ENCODE measurements at regions not wholly inside any gene's neighbourhood (a gene's known extent, or its start where the extent isn't known, plus 50 kb on each side); places are given as distances from the start of the nearest gene placed in this dataset.

- Mint-ChIP-seq H3K4me1 (ENCODE audit: low read depth, unreplicated experiment) (no peaks in the 10 kb centered on the region), H3K36me3 (ENCODE audit: unreplicated experiment) (no peaks in the 10 kb centered on the region), H3K27me3 (ENCODE audit: unreplicated experiment) (no peaks in the 10 kb centered on the region), H3K9me3 (ENCODE audit: unreplicated experiment) (no peaks in the 10 kb centered on the region), H3K4me3 (ENCODE audit: unreplicated experiment) (no peak overlapping the region), H3K27ac (ENCODE audit: unreplicated experiment) (no peak overlapping the region)
- TF ChIP-seq CTCF (IDR thresholded peaks at IDR 0.05; ENCODE audit: partially characterized antibody, unreplicated experiment), result no peak
- DNase-seq, result no peak
These were observed 214.1 kb downstream of the HS3ST3B1 start for GRCh38 chr17:14514973-14515372.

DNA sequence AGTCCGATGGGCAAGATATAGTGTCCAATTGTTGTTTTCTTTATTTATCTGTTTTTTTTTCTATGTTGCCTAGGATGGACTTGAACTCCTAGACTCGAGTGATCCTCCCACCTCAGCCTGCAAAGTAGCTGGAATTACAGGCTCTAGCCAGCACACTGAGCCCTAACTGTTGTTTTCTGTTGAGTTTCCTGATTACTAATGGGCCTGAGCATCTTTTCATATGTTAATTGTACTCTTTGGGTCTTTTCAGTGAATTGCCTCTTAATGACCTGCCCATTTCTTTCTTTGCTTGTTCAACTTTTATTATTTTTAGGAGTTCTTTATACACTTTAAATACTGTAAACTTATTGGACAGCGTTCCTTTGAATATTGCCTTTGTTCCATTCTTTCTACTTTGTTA is 213.0 kb downstream of the HS3ST3B1 start:
- no peaks in the 10 kb centered on the region for H3K27me3 Mint-ChIP-seq (ENCODE audit: unreplicated experiment)
- H3K4me1 Mint-ChIP-seq (ENCODE audit: low read depth, unreplicated experiment), result no peaks in the 10 kb centered on the region
- no peak for DNase-seq
- no peak for TF ChIP-seq CTCF (IDR thresholded peaks at IDR 0.05; ENCODE audit: partially characterized antibody, unreplicated experiment)
- no peaks in the 10 kb centered on the region for H3K36me3 Mint-ChIP-seq (ENCODE audit: unreplicated experiment)
- no peak overlapping the region for H3K4me3 Mint-ChIP-seq (ENCODE audit: unreplicated experiment)
- peaks cover 1% of the 10 kb centered on the region for H3K9me3 Mint-ChIP-seq (ENCODE audit: unreplicated experiment)
- no peak overlapping the region for H3K27ac Mint-ChIP-seq (ENCODE audit: unreplicated experiment)

- H3K4me1 Mint-ChIP-seq (ENCODE audit: low read depth, unreplicated experiment), result no peaks in the 10 kb centered on the region
- TF ChIP-seq CTCF (IDR thresholded peaks at IDR 0.05; ENCODE audit: partially characterized antibody, unreplicated experiment), result no peak
These were observed 209.3 kb downstream of the HS3ST3B1 start for GRCh38 chr17:14510136-14510535.

DNA sequence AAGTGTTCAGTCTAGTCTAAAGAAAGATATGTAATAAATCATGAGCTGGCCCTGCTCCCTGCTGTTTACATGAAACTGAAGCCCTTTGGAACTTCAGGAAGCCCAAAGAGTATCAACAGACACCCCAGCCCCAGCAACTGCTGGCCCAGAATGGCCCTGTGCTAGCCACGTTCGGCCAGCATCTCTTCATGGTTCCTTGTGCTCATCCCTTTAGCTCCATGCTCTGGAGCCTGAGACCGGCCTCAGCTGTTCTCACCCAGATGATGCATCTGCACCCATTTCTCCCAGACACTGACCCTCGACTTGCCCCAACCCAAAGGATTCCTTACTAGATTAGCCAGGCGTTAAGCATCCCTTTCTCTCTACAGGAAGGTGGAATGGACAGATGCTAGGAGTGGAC is 207.3 kb downstream of the HS3ST3B1 start:
- no peak for DNase-seq
- no peaks in the 10 kb centered on the region for H3K27me3 Mint-ChIP-seq (ENCODE audit: unreplicated experiment)
- H3K27ac Mint-ChIP-seq (ENCODE audit: unreplicated experiment), result no peak overlapping the region
- no peak overlapping the region for H3K4me3 Mint-ChIP-seq (ENCODE audit: unreplicated experiment)
- no peaks in the 10 kb centered on the region for H3K4me1 Mint-ChIP-seq (ENCODE audit: low read depth, unreplicated experiment)
- H3K9me3 Mint-ChIP-seq (ENCODE audit: unreplicated experiment), result peaks cover 1% of the 10 kb centered on the region
- no peaks in the 10 kb centered on the region for H3K36me3 Mint-ChIP-seq (ENCODE audit: unreplicated experiment)
- no peak for TF ChIP-seq CTCF (IDR thresholded peaks at IDR 0.05; ENCODE audit: partially characterized antibody, unreplicated experiment)

More at GRCh38 chr17:14510136-14510535, 209.3 kb downstream of the HS3ST3B1 start:
- H3K27ac Mint-ChIP-seq (ENCODE audit: unreplicated experiment), result no peak overlapping the region
- peaks cover 1% of the 10 kb centered on the region for H3K9me3 Mint-ChIP-seq (ENCODE audit: unreplicated experiment)
- H3K27me3 Mint-ChIP-seq (ENCODE audit: unreplicated experiment), result no peaks in the 10 kb centered on the region
- no peak for DNase-seq
- H3K4me3 Mint-ChIP-seq (ENCODE audit: unreplicated experiment), result no peak overlapping the region
- no peaks in the 10 kb centered on the region for H3K36me3 Mint-ChIP-seq (ENCODE audit: unreplicated experiment)

- Mint-ChIP-seq H3K4me1 (ENCODE audit: low read depth, unreplicated experiment) (no peaks in the 10 kb centered on the region), H3K36me3 (ENCODE audit: unreplicated experiment) (no peaks in the 10 kb centered on the region), H3K27ac (ENCODE audit: unreplicated experiment) (no peak overlapping the region), H3K27me3 (ENCODE audit: unreplicated experiment) (no peaks in the 10 kb centered on the region), H3K9me3 (ENCODE audit: unreplicated experiment) (peaks cover 1% of the 10 kb centered on the region), H3K4me3 (ENCODE audit: unreplicated experiment) (no peak overlapping the region)
- DNase-seq, result no peak
- TF ChIP-seq CTCF (IDR thresholded peaks at IDR 0.05; ENCODE audit: partially characterized antibody, unreplicated experiment), result no peak
These were observed 205.5 kb downstream of the HS3ST3B1 start for GRCh38 chr17:14506364-14506763.

All from glutamatergic neuron (in vitro differentiated cells).